Panc1 (cell line): ENCODE measurements at regions not wholly inside any gene's neighbourhood (a gene's known extent, or its start where the extent isn't known, plus 50 kb on each side); places are given as distances from the start of the nearest gene placed in this dataset.

ENCODE experiments used
- ATAC-seq: fragments of 200-7000 bp; cut with Tn5 transposase; 2 replicates; pipeline ENCODE4 v1.9.1; 2020; ENCODE audit warnings: mild to moderate bottlenecking, moderate library complexity
- BruUV-seq: library from RNA; stranded (reverse); fragments of 400-500 nt; replicated peaks from 2 replicates; lab custom pipeline; 2021; lab: Mats Ljungman, UMichigan
- CTCF ChIA-PET: fragments of 300-600 bp; sonication (Branson Sonifier 250); formaldehyde crosslinking; loops from one replicate; lab custom pipeline; 2022; ENCODE audit warnings: antibody characterized with exemption; lab: Charles Lee
- POLR2A ChIA-PET: fragments of 300-600 bp; sonication (Branson Sonifier 250); formaldehyde crosslinking; loops from one replicate; lab custom pipeline; 2022; ENCODE audit warnings: antibody characterized with exemption; lab: Charles Lee
- DNase-seq: peaks from one replicate; pipeline ENCODE4 v3.0.0-alpha.2; 2010; ENCODE audit warnings: low read depth, low spot score
- H3K27ac ChIP-seq: 2 replicates; pipeline ENCODE4 v1.5.1; 2011; ENCODE audit warnings: mild to moderate bottlenecking, low read length, inconsistent platforms
- H3K27me3 ChIP-seq: fragments of 200-500 bp; sonication (Bioruptor generic); 2 replicates; pipeline ENCODE4 v1.6.0; 2014; ENCODE audit warnings: low read length, inconsistent platforms; ENCODE audit not compliant: control insufficient read depth, insufficient read depth
- H3K36me3 ChIP-seq: fragments of 200-500 bp; sonication (Bioruptor generic); 2 replicates; pipeline ENCODE4 v1.5.1; 2014; ENCODE audit warnings: inconsistent platforms, mild to moderate bottlenecking, low read length, moderate library complexity; ENCODE audit not compliant: control insufficient read depth, insufficient read depth
- H3K4me1 ChIP-seq: 2 replicates; pipeline ENCODE4 v1.5.1; 2011; ENCODE audit warnings: inconsistent platforms, mild to moderate bottlenecking, low read length, moderate library complexity; ENCODE audit not compliant: control insufficient read depth, insufficient read depth
- H3K4me3 ChIP-seq, 2 experiments: 2 replicates each; pipeline ENCODE4 v1.5.1; 2011 to 2012; ENCODE audit warnings: low read depth in 2 of 2, low read length in 2 of 2, mild to moderate bottlenecking in 2 of 2, inconsistent platforms in 1 of 2, moderate library complexity in 1 of 2
- H3K9me3 ChIP-seq: fragments of 200-500 bp; sonication (Bioruptor generic); 2 replicates; pipeline ENCODE4 v1.5.1; 2014; ENCODE audit warnings: low read depth, mild to moderate bottlenecking, inconsistent platforms, low read length, moderate library complexity; ENCODE audit not compliant: control insufficient read depth, insufficient read depth
- POLR2AphosphoS5 ChIP-seq: IDR thresholded peaks from 2 replicates; pipeline ENCODE4 v1.6.1; 2012; ENCODE audit warnings: mild to moderate bottlenecking, low read depth, low read length, moderate library complexity
- SIN3A ChIP-seq: IDR thresholded peaks from 2 replicates; pipeline ENCODE4 v1.6.1; 2012; ENCODE audit warnings: low read depth, mild to moderate bottlenecking, low read length, moderate library complexity, borderline replicate concordance; ENCODE audit not compliant: insufficient read depth
- TCF7L2 ChIP-seq: IDR thresholded peaks from 2 replicates; pipeline ENCODE4 v1.6.1; 2011; ENCODE audit warnings: mild to moderate bottlenecking, low read depth, low read length, inconsistent platforms
- in situ Hi-C: cut with HindIII; loops from 2 replicates; pipeline ENCODE4 v1.10.0; 2016; ENCODE audit warnings: low sequenced_read_pairs, low pct_unique_long_range_greater_than_20kb
- intact Hi-C: fragments of 100-400 bp; cut with micrococcal nuclease; formaldehyde crosslinking; loops from one replicate; pipeline ENCODE4 v1.10.0; 2022; ENCODE audit not compliant: unreplicated experiment
- TF ChIP-seq, protein P1 (sequence below): fragments of 450-650 bp; IDR thresholded peaks from 2 replicates; pipeline ENCODE4 v1.5.1; 2017; ENCODE audit warnings: mild to moderate bottlenecking
- TF ChIP-seq, protein P2 (sequence below), 2 experiments: IDR thresholded peaks; 2 replicates each; pipeline ENCODE4 v1.6.1; 2011 to 2012; ENCODE audit warnings: low read depth in 2 of 2, control low read depth in 1 of 2, low read length in 1 of 2, mild to moderate bottlenecking in 1 of 2, moderate library complexity in 1 of 2; ENCODE audit not compliant: insufficient read depth in 1 of 2

DNA sequence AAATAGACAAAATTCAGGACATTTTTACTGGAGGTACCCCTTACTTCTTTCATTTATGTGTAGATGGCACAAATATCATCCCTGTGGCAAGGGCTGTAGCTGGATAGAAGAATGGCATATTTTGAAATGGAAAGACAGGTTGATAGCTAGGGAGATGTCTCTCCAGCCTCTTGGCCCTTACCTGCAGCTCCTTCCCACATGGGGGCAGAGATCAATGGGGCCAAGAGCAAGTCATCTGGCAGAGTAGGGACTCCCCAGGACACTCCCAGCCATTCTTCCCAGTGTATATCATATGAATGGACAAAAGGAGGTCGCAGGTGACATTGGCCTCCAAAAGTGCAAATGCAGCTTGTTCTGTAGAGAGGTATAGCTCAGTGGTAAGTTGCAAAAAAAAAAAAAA is 192.2 kb upstream of the ATP5MC3 start:
- H3K27me3 ChIP-seq, result 0 out of 2 replicates have a peak, but pooled peaks cover 3% of the 10 kb centered on the region
- no peaks in the 10 kb centered on the region; the same call in 1 of the 2 replicates for H3K36me3 ChIP-seq
- no TSS peak for BruUV-seq
- TF ChIP-seq TCF7L2, result no peak
- TF ChIP-seq, protein P1, sequence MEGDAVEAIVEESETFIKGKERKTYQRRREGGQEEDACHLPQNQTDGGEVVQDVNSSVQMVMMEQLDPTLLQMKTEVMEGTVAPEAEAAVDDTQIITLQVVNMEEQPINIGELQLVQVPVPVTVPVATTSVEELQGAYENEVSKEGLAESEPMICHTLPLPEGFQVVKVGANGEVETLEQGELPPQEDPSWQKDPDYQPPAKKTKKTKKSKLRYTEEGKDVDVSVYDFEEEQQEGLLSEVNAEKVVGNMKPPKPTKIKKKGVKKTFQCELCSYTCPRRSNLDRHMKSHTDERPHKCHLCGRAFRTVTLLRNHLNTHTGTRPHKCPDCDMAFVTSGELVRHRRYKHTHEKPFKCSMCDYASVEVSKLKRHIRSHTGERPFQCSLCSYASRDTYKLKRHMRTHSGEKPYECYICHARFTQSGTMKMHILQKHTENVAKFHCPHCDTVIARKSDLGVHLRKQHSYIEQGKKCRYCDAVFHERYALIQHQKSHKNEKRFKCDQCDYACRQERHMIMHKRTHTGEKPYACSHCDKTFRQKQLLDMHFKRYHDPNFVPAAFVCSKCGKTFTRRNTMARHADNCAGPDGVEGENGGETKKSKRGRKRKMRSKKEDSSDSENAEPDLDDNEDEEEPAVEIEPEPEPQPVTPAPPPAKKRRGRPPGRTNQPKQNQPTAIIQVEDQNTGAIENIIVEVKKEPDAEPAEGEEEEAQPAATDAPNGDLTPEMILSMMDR, result no peak
- TF ChIP-seq SIN3A, result no peak
- TF ChIP-seq POLR2AphosphoS5, result no peak
- TF ChIP-seq, protein P2, sequence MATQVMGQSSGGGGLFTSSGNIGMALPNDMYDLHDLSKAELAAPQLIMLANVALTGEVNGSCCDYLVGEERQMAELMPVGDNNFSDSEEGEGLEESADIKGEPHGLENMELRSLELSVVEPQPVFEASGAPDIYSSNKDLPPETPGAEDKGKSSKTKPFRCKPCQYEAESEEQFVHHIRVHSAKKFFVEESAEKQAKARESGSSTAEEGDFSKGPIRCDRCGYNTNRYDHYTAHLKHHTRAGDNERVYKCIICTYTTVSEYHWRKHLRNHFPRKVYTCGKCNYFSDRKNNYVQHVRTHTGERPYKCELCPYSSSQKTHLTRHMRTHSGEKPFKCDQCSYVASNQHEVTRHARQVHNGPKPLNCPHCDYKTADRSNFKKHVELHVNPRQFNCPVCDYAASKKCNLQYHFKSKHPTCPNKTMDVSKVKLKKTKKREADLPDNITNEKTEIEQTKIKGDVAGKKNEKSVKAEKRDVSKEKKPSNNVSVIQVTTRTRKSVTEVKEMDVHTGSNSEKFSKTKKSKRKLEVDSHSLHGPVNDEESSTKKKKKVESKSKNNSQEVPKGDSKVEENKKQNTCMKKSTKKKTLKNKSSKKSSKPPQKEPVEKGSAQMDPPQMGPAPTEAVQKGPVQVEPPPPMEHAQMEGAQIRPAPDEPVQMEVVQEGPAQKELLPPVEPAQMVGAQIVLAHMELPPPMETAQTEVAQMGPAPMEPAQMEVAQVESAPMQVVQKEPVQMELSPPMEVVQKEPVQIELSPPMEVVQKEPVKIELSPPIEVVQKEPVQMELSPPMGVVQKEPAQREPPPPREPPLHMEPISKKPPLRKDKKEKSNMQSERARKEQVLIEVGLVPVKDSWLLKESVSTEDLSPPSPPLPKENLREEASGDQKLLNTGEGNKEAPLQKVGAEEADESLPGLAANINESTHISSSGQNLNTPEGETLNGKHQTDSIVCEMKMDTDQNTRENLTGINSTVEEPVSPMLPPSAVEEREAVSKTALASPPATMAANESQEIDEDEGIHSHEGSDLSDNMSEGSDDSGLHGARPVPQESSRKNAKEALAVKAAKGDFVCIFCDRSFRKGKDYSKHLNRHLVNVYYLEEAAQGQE (IDR thresholded peaks at IDR 0.05; ENCODE audit: insufficient read depth in 1 of 2, low read depth in 2 of 2, low read length in 1 of 2), result no peak
- ChIA-PET CTCF (interaction anchor here (1.0 kb wide), 1 partner anchor 41 kb away, joined by 8 read pairs; no protein-coding TSS in a partner anchor), POLR2A (no interaction called here)
- in situ Hi-C loops, result no loop called here
- ATAC-seq (no peak), DNase-seq (no peak)
- H3K27ac ChIP-seq, result no peak overlapping the region
- no peaks in the 10 kb centered on the region for H3K4me1 ChIP-seq
- H3K9me3 ChIP-seq, result no peaks in the 10 kb centered on the region
- intact Hi-C loops, result no loop called here
- no peak overlapping the region for H3K4me3 ChIP-seq

DNA sequence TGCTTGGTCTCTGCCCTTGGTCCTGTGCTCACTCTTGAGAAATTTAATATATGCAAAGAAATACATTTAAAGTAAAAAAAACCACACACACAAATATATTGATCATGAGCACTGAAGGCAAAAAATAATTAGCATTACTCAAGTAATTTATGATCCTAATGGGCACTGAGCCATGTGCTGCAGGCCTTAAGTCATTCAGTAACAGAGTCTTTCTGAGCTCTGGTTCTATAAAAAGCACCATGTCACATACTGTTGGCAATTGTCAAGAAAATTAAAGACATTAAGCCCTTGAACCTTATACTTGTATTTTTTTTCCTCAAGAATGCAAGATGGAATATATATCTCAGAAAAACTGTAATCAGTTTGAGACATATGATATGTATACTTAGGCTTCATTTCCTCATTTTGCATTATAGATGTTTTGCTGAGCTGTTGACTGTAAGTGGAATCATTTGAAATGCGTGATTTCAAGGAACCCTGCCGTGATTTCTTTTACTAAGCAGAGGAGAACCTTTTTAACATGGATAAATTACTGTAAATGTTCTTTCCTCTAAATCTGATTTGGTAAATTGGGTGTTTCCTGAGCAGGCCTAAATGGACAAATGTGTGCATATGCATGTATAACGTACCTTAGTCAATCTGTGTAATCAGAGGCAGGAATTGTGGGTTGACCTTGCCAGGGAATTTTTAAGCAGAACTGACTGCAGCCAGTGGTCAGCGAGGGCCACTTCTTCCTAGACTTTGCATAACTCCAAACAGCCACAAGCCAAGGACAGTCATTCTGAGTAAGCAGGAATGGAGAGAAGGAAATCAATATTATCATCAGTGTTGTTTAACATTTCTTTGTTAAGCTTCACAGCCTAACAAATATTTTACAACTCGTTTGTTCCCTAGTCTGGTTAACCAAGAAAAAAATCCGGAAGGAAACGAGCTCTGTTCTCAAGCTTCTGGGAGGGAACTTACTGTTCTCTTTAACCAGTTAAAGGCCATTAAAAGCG is 191.5 kb upstream of the ATP5MC3 start:
- CTCF ChIA-PET, result interaction anchor here (1.0 kb wide), 1 partner anchor 42 kb away, joined by 8 read pairs; no protein-coding TSS in a partner anchor
- no peak for DNase-seq

More for the DNA sequence above, 191.5 kb upstream of the ATP5MC3 start:
- POLR2A ChIA-PET, result no interaction called here
- TF ChIP-seq, protein P2 (IDR thresholded peaks at IDR 0.05; ENCODE audit: insufficient read depth in 1 of 2, low read depth in 2 of 2, low read length in 1 of 2), result no peak
- no peak for TF ChIP-seq TCF7L2
- TF ChIP-seq SIN3A, result no peak
- no peak for TF ChIP-seq POLR2AphosphoS5
- TF ChIP-seq, protein P1, result no peak
- H3K4me1 ChIP-seq, result no peaks in the 10 kb centered on the region
- intact Hi-C loops (no loop called here), in situ Hi-C loops (no loop called here)
- ATAC-seq, result peak; percentile 58; the same call in 1 of the 2 replicates
- H3K4me3 ChIP-seq, result no peak overlapping the region
- no peaks in the 10 kb centered on the region for H3K9me3 ChIP-seq
- no peaks in the 10 kb centered on the region for H3K36me3 ChIP-seq
- no TSS peak for BruUV-seq
- no peak overlapping the region for H3K27ac ChIP-seq
- 0 out of 2 replicates have a peak, but pooled peaks cover 3% of the 10 kb centered on the region for H3K27me3 ChIP-seq
